ENCODE measurements at regions not wholly inside any gene's neighbourhood (a gene's known extent, or its start where the extent isn't known, plus 50 kb on each side); places are given as distances from the start of the nearest gene placed in this dataset.

- TF ChIP-seq CTCF (IDR thresholded peaks at IDR 0.05; ENCODE audit: insufficient read depth, low read depth, low read length) (no peak), EZH2 (IDR thresholded peaks at IDR 0.05; ENCODE audit: insufficient read depth, low read length) (no peak)
Measured at GRCh38 chr1:234858722-234859121, 248.7 kb upstream of the IRF2BP2 start.

Measured in astrocyte (in vitro differentiated cells and primary cell).